GM12865 (cell line): ENCODE measurements at regions not wholly inside any gene's neighbourhood (a gene's known extent, or its start where the extent isn't known, plus 50 kb on each side); places are given as distances from the start of the nearest gene placed in this dataset.

Source experiments
- DNase-seq: peaks from one replicate; pipeline ENCODE4 v3.0.0; 2010; ENCODE audit warnings: low read depth
- H3K4me3 ChIP-seq: 2 replicates; pipeline ENCODE4 v1.5.1; 2011; ENCODE audit warnings: mild to moderate bottlenecking, low read depth, low read length, control low read depth
- CTCF ChIP-seq: IDR thresholded peaks from 2 replicates; pipeline ENCODE4 v1.5.1; 2011; ENCODE audit warnings: low read length, control low read depth, low read depth, inconsistent platforms; ENCODE audit not compliant: insufficient read depth; ENCODE audit errors: missing control alignments

GRCh38 chr22:40112595-40112994 lies 65.1 kb upstream of the TNRC6B start:
- TF ChIP-seq CTCF: no peak
- no peak for DNase-seq
- no peak overlapping the region for H3K4me3 ChIP-seq

- TF ChIP-seq CTCF: no peak
- no peak for DNase-seq
- no peak overlapping the region for H3K4me3 ChIP-seq
Observed at GRCh38 chr22:40113696-40114095, 64.0 kb upstream of the TNRC6B start.

GRCh38 chr22:40114411-40114810 lies 63.3 kb upstream of the TNRC6B start:
- no peak overlapping the region for H3K4me3 ChIP-seq
- no peak for DNase-seq
- TF ChIP-seq CTCF: no peak

- DNase-seq: no peak
- no peak for TF ChIP-seq CTCF
- no peak overlapping the region for H3K4me3 ChIP-seq
Observed at GRCh38 chr22:40116496-40117200, 61.1 kb upstream of the TNRC6B start.

- no peak for DNase-seq
- no peak for TF ChIP-seq CTCF
- no peak overlapping the region for H3K4me3 ChIP-seq
Observed at GRCh38 chr22:40118979-40119378, 58.7 kb upstream of the TNRC6B start.

GRCh38 chr22:40120848-40121247 lies 56.9 kb upstream of the TNRC6B start:
- H3K4me3 ChIP-seq: no peak overlapping the region
- TF ChIP-seq CTCF: no peak
- DNase-seq: no peak

GRCh38 chr22:40121461-40121860 lies 56.3 kb upstream of the TNRC6B start:
- H3K4me3 ChIP-seq: no peak overlapping the region
- no peak for TF ChIP-seq CTCF
- no peak for DNase-seq
